A549 (cell line): ENCODE measurements at regions not wholly inside any gene's neighbourhood (a gene's known extent, or its start where the extent isn't known, plus 50 kb on each side); places are given as distances from the start of the nearest gene placed in this dataset.

Source experiments
- ATAC-seq, 2 experiments: fragments of 200-7000 bp in 1 of 2; fragments of >200 bp in 1 of 2; cut with Nextera tagmentation in 1 of 2; cut with Tn5 transposase in 1 of 2; 3 replicates each; pipeline versions ENCODE4 v1.8.0 to v1.9.1; 2018 to 2020; ENCODE audit warnings: mild to moderate bottlenecking in 1 of 2, moderate library complexity in 1 of 2
- CTCF ChIA-PET: fragments of 300-600 bp; sonication (Branson Sonifier 250); formaldehyde crosslinking; extraction: SDS; loops from one replicate; lab custom pipeline; 2021; ENCODE audit warnings: antibody characterized with exemption, inconsistent platforms; lab: Yijun Ruan, JAX
- POLR2A ChIA-PET: fragments of 350-600 bp; formaldehyde crosslinking; extraction: SDS; loops from one replicate; lab custom pipeline; 2021; ENCODE audit warnings: antibody characterized with exemption, inconsistent platforms; lab: Yijun Ruan, JAX
- DNase-seq, 2 experiments: peaks; one replicate each; pipeline versions ENCODE4 v3.0.0 to v3.0.0-alpha.2; 2011 to 2016; ENCODE audit warnings: low read depth in 1 of 2, low spot score in 1 of 2
- FAIRE-seq: peaks from 2 replicates; lab custom pipeline; 2011; peaks lifted over from hg19 to GRCh38; lab: Jason Lieb, UNC
- H3K27ac ChIP-seq, 2 experiments: fragments of >200 bp; sonication (Bioruptor Twin); formaldehyde crosslinking; 3 replicates each; pipeline ENCODE4 v1.5.1; 2016 to 2017
- H3K4me1 ChIP-seq: fragments of >200 bp; sonication (Bioruptor Twin); formaldehyde crosslinking; 3 replicates; pipeline ENCODE4 v1.6.1; 2016
- H3K4me2 ChIP-seq: fragments of >200 bp; sonication (Bioruptor Twin); formaldehyde crosslinking; 3 replicates; pipeline ENCODE4 v1.6.1; 2016
- H3K4me3 ChIP-seq: fragments of >200 bp; sonication (Bioruptor Twin); formaldehyde crosslinking; 3 replicates; pipeline ENCODE4 v1.5.1; 2016
- H3K9me3 ChIP-seq: fragments of >200 bp; sonication (Bioruptor Twin); formaldehyde crosslinking; 3 replicates; pipeline ENCODE4 v1.6.1; 2016
- CBX2 ChIP-seq: fragments of 200-600 bp; sonication (generic); IDR thresholded peaks from 2 replicates; pipeline ENCODE4 v1.6.1; 2016; ENCODE audit warnings: low read depth, mild to moderate bottlenecking, borderline replicate concordance
- CEBPB ChIP-seq, 2 experiments: fragments of >200 bp in 1 of 2; sonication (Bioruptor Twin) in 1 of 2; formaldehyde crosslinking in 1 of 2; IDR thresholded peaks; 2 replicates each; pipeline ENCODE4 v1.6.1; 2012 to 2016
- CHD2 ChIP-seq: fragments of 150-350 bp; IDR thresholded peaks from 2 replicates; pipeline ENCODE4 v1.6.1; 2014; ENCODE audit warnings: low read length; ENCODE audit not compliant: partially characterized antibody
- CHD4 ChIP-seq: fragments of 200-600 bp; sonication (generic); IDR thresholded peaks from 2 replicates; pipeline ENCODE4 v1.6.1; 2016; ENCODE audit warnings: antibody characterized with exemption, mild to moderate bottlenecking, borderline replicate concordance
- EHMT2 ChIP-seq: fragments of 200-600 bp; sonication (generic); IDR thresholded peaks from 2 replicates; pipeline ENCODE4 v1.6.1; 2016; ENCODE audit warnings: antibody characterized with exemption, low read depth, mild to moderate bottlenecking, moderate library complexity
- FOXS1 ChIP-seq: fragments of 250-450 bp; sonication (Bioruptor Pico); IDR thresholded peaks from 2 replicates; pipeline ENCODE4 v1.5.0; 2020; ENCODE audit warnings: mild to moderate bottlenecking, moderate library complexity
- HEYL ChIP-seq: fragments of 250-450 bp; sonication (Bioruptor Pico); IDR thresholded peaks from 2 replicates; pipeline ENCODE4 v1.8.0; 2021; ENCODE audit warnings: mild to moderate bottlenecking, moderate library complexity
- KDM1A ChIP-seq: fragments of 200-600 bp; sonication (generic); IDR thresholded peaks from 2 replicates; pipeline ENCODE4 v1.6.1; 2016; ENCODE audit warnings: low read depth, mild to moderate bottlenecking
- MYC ChIP-seq: IDR thresholded peaks from 2 replicates; pipeline ENCODE4 v1.6.1; 2012; ENCODE audit warnings: mild to moderate bottlenecking, inconsistent platforms, low read length, improper control_type of control experiment, borderline replicate concordance
- NR3C1 ChIP-seq: fragments of >200 bp; sonication (Bioruptor Twin); formaldehyde crosslinking; IDR thresholded peaks from 3 replicates; pipeline ENCODE4 v1.6.1; 2017
- PHF8 ChIP-seq: fragments of 200-600 bp; sonication (generic); IDR thresholded peaks from 2 replicates; pipeline ENCODE4 v1.6.1; 2016; ENCODE audit warnings: low read depth, mild to moderate bottlenecking, antibody characterized with exemption, moderate library complexity, borderline replicate concordance
- POLR2A ChIP-seq: IDR thresholded peaks from 2 replicates; pipeline ENCODE4 v1.6.1; 2012; ENCODE audit warnings: mild to moderate bottlenecking, low read length
- POLR2AphosphoS2 ChIP-seq: conservative IDR thresholded peaks from 2 replicates; pipeline ENCODE4 v1.6.1; 2012; ENCODE audit warnings: low read length, improper control_type of control experiment, inconsistent platforms
- RARB ChIP-seq: fragments of 250-450 bp; sonication (Bioruptor Pico); IDR thresholded peaks from 2 replicates; pipeline ENCODE4 v1.8.0; 2021; ENCODE audit warnings: mild to moderate bottlenecking, moderate library complexity
- RNF2 ChIP-seq: fragments of 200-600 bp; sonication (generic); IDR thresholded peaks from 2 replicates; pipeline ENCODE4 v1.6.1; 2016; ENCODE audit warnings: low read depth, mild to moderate bottlenecking, antibody characterized with exemption, moderate library complexity, borderline replicate concordance
- SMC3 ChIP-seq: fragments of >200 bp; sonication (Bioruptor Twin); formaldehyde crosslinking; IDR thresholded peaks from 3 replicates; pipeline ENCODE4 v1.6.1; 2018; ENCODE audit warnings: inconsistent platforms
- TFCP2L1 ChIP-seq: fragments of 250-450 bp; sonication (Bioruptor Pico); IDR thresholded peaks from 2 replicates; pipeline ENCODE4 v1.5.0; 2021; ENCODE audit warnings: mild to moderate bottlenecking
- TP53 ChIP-seq: fragments of 250-450 bp; sonication (Bioruptor Pico); IDR thresholded peaks from 2 replicates; pipeline ENCODE4 v1.5.0; 2021; ENCODE audit warnings: mild to moderate bottlenecking, moderate library complexity
- ZNF302 ChIP-seq: fragments of 250-450 bp; sonication (Bioruptor Pico); IDR thresholded peaks from 2 replicates; pipeline ENCODE4 v1.9.0; 2021; ENCODE audit warnings: inconsistent platforms, mild to moderate bottlenecking, moderate library complexity
- WGBS: methylation state at CpG from one replicate; pipeline ENCODE4 v1.1.6; 2017; ENCODE audit errors: missing lambda C conversion rate; 5-methylcytosine and 5-hydroxymethylcytosine counted together
- TF ChIP-seq, protein P1 (sequence below): fragments of 450-650 bp; IDR thresholded peaks from 2 replicates; pipeline ENCODE4 v1.6.1; 2014; ENCODE audit warnings: antibody characterized with exemption
- TF ChIP-seq, protein P2 (sequence below): fragments of 200-600 bp; sonication (generic); IDR thresholded peaks from 2 replicates; pipeline ENCODE4 v1.6.1; 2016; ENCODE audit warnings: antibody characterized with exemption, mild to moderate bottlenecking, moderate library complexity
- TF ChIP-seq, protein P3 (sequence below): fragments of 250-450 bp; sonication (Bioruptor Pico); IDR thresholded peaks from 2 replicates; pipeline ENCODE4 v1.5.0; 2020; ENCODE audit warnings: low read depth, mild to moderate bottlenecking, moderate library complexity
- TF ChIP-seq, protein P4 (sequence below): IDR thresholded peaks from 2 replicates; pipeline ENCODE4 v1.6.1; 2012

DNA sequence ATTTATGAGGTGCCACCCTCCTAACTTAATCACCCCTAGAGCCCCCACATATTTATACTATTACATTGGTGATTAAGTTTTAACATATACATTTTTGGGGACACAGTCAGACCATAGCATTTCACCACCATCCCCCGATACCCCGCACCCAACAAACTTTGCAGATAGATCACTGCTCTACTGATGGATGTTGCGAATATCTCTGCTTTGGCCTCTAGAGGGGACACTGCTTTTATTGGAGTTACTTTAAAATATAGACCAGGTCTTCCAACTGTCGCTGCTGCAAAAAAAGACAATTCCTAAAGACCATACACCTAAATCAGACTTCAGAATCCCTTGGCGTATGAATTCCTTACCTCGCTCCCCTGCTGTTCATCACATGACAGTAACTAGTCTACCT lies 115.8 kb upstream of the FSHR start:
- H3K27ac ChIP-seq: no peak overlapping the region
- no peak overlapping the region for H3K4me3 ChIP-seq
- H3K9me3 ChIP-seq: no peaks in the 10 kb centered on the region
- TF ChIP-seq CHD2 (no peak), ZNF302 (CRISPR knock-in tag) (no peak), POLR2A (no peak), HEYL (CRISPR knock-in tag) (no peak), TP53 (no peak), KDM1A (no peak), FOXS1 (CRISPR knock-in tag) (no peak), TFCP2L1 (CRISPR knock-in tag) (no peak), NR3C1 (no peak), EHMT2 (no peak), MYC (no peak), PHF8 (no peak), CEBPB (IDR thresholded peaks at IDR 0.05) (no peak), CHD4 (no peak), RARB (CRISPR knock-in tag) (no peak), RNF2 (no peak)
- TF ChIP-seq, protein P1, sequence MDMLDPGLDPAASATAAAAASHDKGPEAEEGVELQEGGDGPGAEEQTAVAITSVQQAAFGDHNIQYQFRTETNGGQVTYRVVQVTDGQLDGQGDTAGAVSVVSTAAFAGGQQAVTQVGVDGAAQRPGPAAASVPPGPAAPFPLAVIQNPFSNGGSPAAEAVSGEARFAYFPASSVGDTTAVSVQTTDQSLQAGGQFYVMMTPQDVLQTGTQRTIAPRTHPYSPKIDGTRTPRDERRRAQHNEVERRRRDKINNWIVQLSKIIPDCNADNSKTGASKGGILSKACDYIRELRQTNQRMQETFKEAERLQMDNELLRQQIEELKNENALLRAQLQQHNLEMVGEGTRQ: no peak
- TF ChIP-seq, protein P2, sequence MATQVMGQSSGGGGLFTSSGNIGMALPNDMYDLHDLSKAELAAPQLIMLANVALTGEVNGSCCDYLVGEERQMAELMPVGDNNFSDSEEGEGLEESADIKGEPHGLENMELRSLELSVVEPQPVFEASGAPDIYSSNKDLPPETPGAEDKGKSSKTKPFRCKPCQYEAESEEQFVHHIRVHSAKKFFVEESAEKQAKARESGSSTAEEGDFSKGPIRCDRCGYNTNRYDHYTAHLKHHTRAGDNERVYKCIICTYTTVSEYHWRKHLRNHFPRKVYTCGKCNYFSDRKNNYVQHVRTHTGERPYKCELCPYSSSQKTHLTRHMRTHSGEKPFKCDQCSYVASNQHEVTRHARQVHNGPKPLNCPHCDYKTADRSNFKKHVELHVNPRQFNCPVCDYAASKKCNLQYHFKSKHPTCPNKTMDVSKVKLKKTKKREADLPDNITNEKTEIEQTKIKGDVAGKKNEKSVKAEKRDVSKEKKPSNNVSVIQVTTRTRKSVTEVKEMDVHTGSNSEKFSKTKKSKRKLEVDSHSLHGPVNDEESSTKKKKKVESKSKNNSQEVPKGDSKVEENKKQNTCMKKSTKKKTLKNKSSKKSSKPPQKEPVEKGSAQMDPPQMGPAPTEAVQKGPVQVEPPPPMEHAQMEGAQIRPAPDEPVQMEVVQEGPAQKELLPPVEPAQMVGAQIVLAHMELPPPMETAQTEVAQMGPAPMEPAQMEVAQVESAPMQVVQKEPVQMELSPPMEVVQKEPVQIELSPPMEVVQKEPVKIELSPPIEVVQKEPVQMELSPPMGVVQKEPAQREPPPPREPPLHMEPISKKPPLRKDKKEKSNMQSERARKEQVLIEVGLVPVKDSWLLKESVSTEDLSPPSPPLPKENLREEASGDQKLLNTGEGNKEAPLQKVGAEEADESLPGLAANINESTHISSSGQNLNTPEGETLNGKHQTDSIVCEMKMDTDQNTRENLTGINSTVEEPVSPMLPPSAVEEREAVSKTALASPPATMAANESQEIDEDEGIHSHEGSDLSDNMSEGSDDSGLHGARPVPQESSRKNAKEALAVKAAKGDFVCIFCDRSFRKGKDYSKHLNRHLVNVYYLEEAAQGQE: no peak
- WGBS: 46% methylated on average over 6 of the region's 6 CpGs
- H3K4me2 ChIP-seq: no peak overlapping the region
- ChIA-PET CTCF (no interaction called here), POLR2A (no interaction called here)
- no peaks in the 10 kb centered on the region for H3K4me1 ChIP-seq
- ATAC-seq (no peak), DNase-seq (no peak), FAIRE-seq (no peak)

DNA sequence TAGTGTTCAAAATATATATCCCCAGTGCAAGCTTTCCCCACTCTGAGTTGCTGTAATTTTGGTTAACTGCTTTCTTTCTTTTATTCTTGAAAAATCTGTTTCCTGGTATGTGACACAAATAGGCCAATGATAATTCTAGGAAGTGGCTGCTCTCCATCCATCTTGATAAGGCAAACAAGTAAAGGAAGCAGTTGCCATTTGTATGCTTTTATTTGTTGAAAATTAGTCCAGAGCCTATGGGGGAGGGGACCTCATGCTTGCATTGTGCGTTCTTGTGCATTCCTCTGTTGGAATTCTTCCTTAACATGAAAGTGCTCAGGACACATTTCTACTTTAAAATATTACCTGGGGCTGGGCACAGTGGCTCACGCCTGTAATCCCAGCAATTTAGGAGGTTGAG lies 111.2 kb upstream of the FSHR start:
- no peak for FAIRE-seq
- no peaks in the 10 kb centered on the region for H3K4me1 ChIP-seq
- WGBS: 22% methylated on average over 2 of the region's 2 CpGs
- TF ChIP-seq, protein P3, sequence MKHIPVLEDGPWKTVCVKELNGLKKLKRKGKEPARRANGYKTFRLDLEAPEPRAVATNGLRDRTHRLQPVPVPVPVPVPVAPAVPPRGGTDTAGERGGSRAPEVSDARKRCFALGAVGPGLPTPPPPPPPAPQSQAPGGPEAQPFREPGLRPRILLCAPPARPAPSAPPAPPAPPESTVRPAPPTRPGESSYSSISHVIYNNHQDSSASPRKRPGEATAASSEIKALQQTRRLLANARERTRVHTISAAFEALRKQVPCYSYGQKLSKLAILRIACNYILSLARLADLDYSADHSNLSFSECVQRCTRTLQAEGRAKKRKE (CRISPR knock-in tag): no peak
- TF ChIP-seq RARB (CRISPR knock-in tag) (no peak), CBX2 (no peak), SMC3 (no peak), CHD4 (no peak), HEYL (CRISPR knock-in tag) (no peak), POLR2AphosphoS2 (no peak), CHD2 (no peak), FOXS1 (CRISPR knock-in tag) (no peak), CEBPB (IDR thresholded peaks at IDR 0.05) (no peak)
- TF ChIP-seq, protein P4, sequence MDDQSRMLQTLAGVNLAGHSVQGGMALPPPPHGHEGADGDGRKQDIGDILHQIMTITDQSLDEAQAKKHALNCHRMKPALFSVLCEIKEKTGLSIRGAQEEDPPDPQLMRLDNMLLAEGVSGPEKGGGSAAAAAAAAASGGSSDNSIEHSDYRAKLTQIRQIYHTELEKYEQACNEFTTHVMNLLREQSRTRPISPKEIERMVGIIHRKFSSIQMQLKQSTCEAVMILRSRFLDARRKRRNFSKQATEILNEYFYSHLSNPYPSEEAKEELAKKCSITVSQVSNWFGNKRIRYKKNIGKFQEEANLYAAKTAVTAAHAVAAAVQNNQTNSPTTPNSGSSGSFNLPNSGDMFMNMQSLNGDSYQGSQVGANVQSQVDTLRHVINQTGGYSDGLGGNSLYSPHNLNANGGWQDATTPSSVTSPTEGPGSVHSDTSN: no peak
- TF ChIP-seq, all 56 proteins: peak for 0
- ChIA-PET POLR2A (no interaction called here), CTCF (no interaction called here)
- Histone ChIP-seq H3K4me3 (no peak overlapping the region), H3K27ac (no peak overlapping the region), H3K9me3 (no peaks in the 10 kb centered on the region), H3K4me2 (no peak overlapping the region)
- ATAC-seq: no peak
- no peak for DNase-seq
